ENCODE measurements at regions not wholly inside any gene's neighbourhood (a gene's known extent, or its start where the extent isn't known, plus 50 kb on each side); places are given as distances from the start of the nearest gene placed in this dataset.

- no peak overlapping the region for H3K27ac ChIP-seq (ENCODE audit: low read depth, low read length)
- peaks cover 100% of the 10 kb centered on the region for H3K27me3 ChIP-seq (ENCODE audit: control insufficient read depth, insufficient read depth, low read length)
- no peaks in the 10 kb centered on the region for H3K9me3 ChIP-seq (ENCODE audit: control insufficient read depth, insufficient read depth, low read length)
- H3K36me3 ChIP-seq (ENCODE audit: control insufficient read depth, insufficient read depth, low read length), result no peaks in the 10 kb centered on the region
- peaks cover 3% of the 10 kb centered on the region; the same call in 1 of the 2 replicates for H3K4me1 ChIP-seq (ENCODE audit: control insufficient read depth, insufficient read depth, low read length)
- H3K9ac ChIP-seq (ENCODE audit: low read depth, low read length), result no peak overlapping the region
- no peak overlapping the region for H3K4me3 ChIP-seq (ENCODE audit: low read depth, low read length)
These were observed 111.0 kb upstream of the CPHXL start for GRCh38 chr16:75837264-75837663.

GRCh38 chr16:75837681-75838080, 111.4 kb upstream of the CPHXL start:
- Histone ChIP-seq H3K27me3 (ENCODE audit: control insufficient read depth, insufficient read depth, low read length) (peaks cover 100% of the 10 kb centered on the region), H3K36me3 (ENCODE audit: control insufficient read depth, insufficient read depth, low read length) (no peaks in the 10 kb centered on the region), H3K9ac (ENCODE audit: low read depth, low read length) (no peak overlapping the region), H3K4me1 (ENCODE audit: control insufficient read depth, insufficient read depth, low read length) (peaks cover 3% of the 10 kb centered on the region; the same call in 1 of the 2 replicates), H3K9me3 (ENCODE audit: control insufficient read depth, insufficient read depth, low read length) (no peaks in the 10 kb centered on the region), H3K4me3 (ENCODE audit: low read depth, low read length) (no peak overlapping the region), H3K27ac (ENCODE audit: low read depth, low read length) (no peak overlapping the region)

- H3K4me1 ChIP-seq (ENCODE audit: control insufficient read depth, insufficient read depth, low read length), result no peaks in the 10 kb centered on the region
- no peak overlapping the region for H3K4me3 ChIP-seq (ENCODE audit: low read depth, low read length)
- H3K36me3 ChIP-seq (ENCODE audit: control insufficient read depth, insufficient read depth, low read length), result no peaks in the 10 kb centered on the region
- peaks cover 80% of the 10 kb centered on the region for H3K27me3 ChIP-seq (ENCODE audit: control insufficient read depth, insufficient read depth, low read length)
- H3K27ac ChIP-seq (ENCODE audit: low read depth, low read length), result no peak overlapping the region
- no peak overlapping the region for H3K9ac ChIP-seq (ENCODE audit: low read depth, low read length)
- H3K9me3 ChIP-seq (ENCODE audit: control insufficient read depth, insufficient read depth, low read length), result no peaks in the 10 kb centered on the region
These were observed 115.2 kb upstream of the CPHXL start for GRCh38 chr16:75841517-75841916.

GRCh38 chr16:75847172-75847571, 120.9 kb upstream of the CPHXL start:
- Histone ChIP-seq H3K27me3 (ENCODE audit: control insufficient read depth, insufficient read depth, low read length) (peaks cover 23% of the 10 kb centered on the region), H3K27ac (ENCODE audit: low read depth, low read length) (no peak overlapping the region), H3K4me1 (ENCODE audit: control insufficient read depth, insufficient read depth, low read length) (no peaks in the 10 kb centered on the region), H3K36me3 (ENCODE audit: control insufficient read depth, insufficient read depth, low read length) (no peaks in the 10 kb centered on the region), H3K4me3 (ENCODE audit: low read depth, low read length) (no peak overlapping the region), H3K9ac (ENCODE audit: low read depth, low read length) (no peak overlapping the region), H3K9me3 (ENCODE audit: control insufficient read depth, insufficient read depth, low read length) (no peaks in the 10 kb centered on the region)

GRCh38 chr16:75854152-75854551, 127.9 kb upstream of the CPHXL start:
- H3K36me3 ChIP-seq (ENCODE audit: control insufficient read depth, insufficient read depth, low read length), result no peaks in the 10 kb centered on the region

GRCh38 chr16:75860326-75861053, 134.2 kb upstream of the CPHXL start:
- Histone ChIP-seq H3K27me3 (ENCODE audit: control insufficient read depth, insufficient read depth, low read length) (peaks cover 5% of the 10 kb centered on the region; the same call in 1 of the 2 replicates), H3K9ac (ENCODE audit: low read depth, low read length) (no peak overlapping the region), H3K9me3 (ENCODE audit: control insufficient read depth, insufficient read depth, low read length) (no peaks in the 10 kb centered on the region), H3K36me3 (ENCODE audit: control insufficient read depth, insufficient read depth, low read length) (no peaks in the 10 kb centered on the region), H3K4me1 (ENCODE audit: control insufficient read depth, insufficient read depth, low read length) (no peaks in the 10 kb centered on the region), H3K4me3 (ENCODE audit: low read depth, low read length) (no peak overlapping the region), H3K27ac (ENCODE audit: low read depth, low read length) (no peak overlapping the region)

More at GRCh38 chr16:75854152-75854551, 127.9 kb upstream of the CPHXL start:
- Histone ChIP-seq H3K4me3 (ENCODE audit: low read depth, low read length) (no peak overlapping the region), H3K4me1 (ENCODE audit: control insufficient read depth, insufficient read depth, low read length) (no peaks in the 10 kb centered on the region), H3K9ac (ENCODE audit: low read depth, low read length) (no peak overlapping the region), H3K27ac (ENCODE audit: low read depth, low read length) (no peak overlapping the region), H3K27me3 (ENCODE audit: control insufficient read depth, insufficient read depth, low read length) (no peaks in the 10 kb centered on the region; the same call in 1 of the 2 replicates), H3K9me3 (ENCODE audit: control insufficient read depth, insufficient read depth, low read length) (no peaks in the 10 kb centered on the region)

GRCh38 chr16:75861311-75862097, 135.2 kb upstream of the CPHXL start:
- Histone ChIP-seq H3K4me1 (ENCODE audit: control insufficient read depth, insufficient read depth, low read length) (no peaks in the 10 kb centered on the region), H3K4me3 (ENCODE audit: low read depth, low read length) (no peak overlapping the region), H3K9ac (ENCODE audit: low read depth, low read length) (no peak overlapping the region), H3K27ac (ENCODE audit: low read depth, low read length) (no peak overlapping the region), H3K27me3 (ENCODE audit: control insufficient read depth, insufficient read depth, low read length) (peaks cover 5% of the 10 kb centered on the region; the same call in 1 of the 2 replicates), H3K36me3 (ENCODE audit: control insufficient read depth, insufficient read depth, low read length) (no peaks in the 10 kb centered on the region), H3K9me3 (ENCODE audit: control insufficient read depth, insufficient read depth, low read length) (no peaks in the 10 kb centered on the region)

GRCh38 chr16:75862098-75862386, 135.8 kb upstream of the CPHXL start:
- Histone ChIP-seq H3K9ac (ENCODE audit: low read depth, low read length) (no peak overlapping the region), H3K4me1 (ENCODE audit: control insufficient read depth, insufficient read depth, low read length) (no peaks in the 10 kb centered on the region), H3K4me3 (ENCODE audit: low read depth, low read length) (no peak overlapping the region), H3K27me3 (ENCODE audit: control insufficient read depth, insufficient read depth, low read length) (0 out of 2 replicates have a peak, but pooled peaks cover 5% of the 10 kb centered on the region), H3K36me3 (ENCODE audit: control insufficient read depth, insufficient read depth, low read length) (no peaks in the 10 kb centered on the region), H3K9me3 (ENCODE audit: control insufficient read depth, insufficient read depth, low read length) (no peaks in the 10 kb centered on the region), H3K27ac (ENCODE audit: low read depth, low read length) (no peak overlapping the region)

GRCh38 chr16:75864243-75864642, 138.0 kb upstream of the CPHXL start:
- H3K9me3 ChIP-seq (ENCODE audit: control insufficient read depth, insufficient read depth, low read length), result no peaks in the 10 kb centered on the region
- H3K4me3 ChIP-seq (ENCODE audit: low read depth, low read length), result no peak overlapping the region
- no peaks in the 10 kb centered on the region for H3K4me1 ChIP-seq (ENCODE audit: control insufficient read depth, insufficient read depth, low read length)
- H3K27ac ChIP-seq (ENCODE audit: low read depth, low read length), result no peak overlapping the region
- H3K27me3 ChIP-seq (ENCODE audit: control insufficient read depth, insufficient read depth, low read length), result 0 out of 2 replicates have a peak, but pooled peaks cover 5% of the 10 kb centered on the region
- H3K9ac ChIP-seq (ENCODE audit: low read depth, low read length), result no peak overlapping the region
- no peaks in the 10 kb centered on the region for H3K36me3 ChIP-seq (ENCODE audit: control insufficient read depth, insufficient read depth, low read length)

GRCh38 chr16:75865736-75866135, 139.4 kb upstream of the CPHXL start:
- Histone ChIP-seq H3K27ac (ENCODE audit: low read depth, low read length) (no peak overlapping the region), H3K9me3 (ENCODE audit: control insufficient read depth, insufficient read depth, low read length) (no peaks in the 10 kb centered on the region), H3K4me1 (ENCODE audit: control insufficient read depth, insufficient read depth, low read length) (no peaks in the 10 kb centered on the region), H3K9ac (ENCODE audit: low read depth, low read length) (no peak overlapping the region), H3K27me3 (ENCODE audit: control insufficient read depth, insufficient read depth, low read length) (0 out of 2 replicates have a peak, but pooled peaks cover 5% of the 10 kb centered on the region), H3K36me3 (ENCODE audit: control insufficient read depth, insufficient read depth, low read length) (no peaks in the 10 kb centered on the region), H3K4me3 (ENCODE audit: low read depth, low read length) (no peak overlapping the region)

Measured in HUES48 (cell line).